ENCODE measurements at regions not wholly inside any gene's neighbourhood (a gene's known extent, or its start where the extent isn't known, plus 50 kb on each side); places are given as distances from the start of the nearest gene placed in this dataset.

- H3K4me3 ChIP-seq (ENCODE audit: insufficient read depth, low read length, poor library complexity, severe bottlenecking) = no peak overlapping the region
- H3K36me3 ChIP-seq (ENCODE audit: low read length) = no peaks in the 10 kb centered on the region
- H3F3A ChIP-seq (ENCODE audit: insufficient read depth) = no peaks in the 10 kb centered on the region
- no peak overlapping the region for H3K27ac ChIP-seq (ENCODE audit: low read depth, low read length)
- peak overlapping the region; percentile 15 for H2AFZ ChIP-seq (ENCODE audit: low read depth, low read length, severe bottlenecking)
- H3K27me3 ChIP-seq (ENCODE audit: low read length) = no peaks in the 10 kb centered on the region
- H3K4me2 ChIP-seq (ENCODE audit: low read depth, low read length, poor library complexity, severe bottlenecking) = no peak overlapping the region
- H3K9me3 ChIP-seq (ENCODE audit: insufficient read depth, low read length) = peaks cover 10% of the 10 kb centered on the region; the same call in 1 of the 2 replicates
- H3K9me2 ChIP-seq (replicated peaks; ENCODE audit: insufficient read depth, low read length) = no peaks in the 10 kb centered on the region
- H3K9ac ChIP-seq (ENCODE audit: low read length) = no peak overlapping the region
- no peaks in the 10 kb centered on the region for H4K20me1 ChIP-seq (ENCODE audit: low read depth, low read length)
- TF ChIP-seq EZH2phosphoT487 (conservative IDR thresholded peaks at IDR 0.05; ENCODE audit: low read length) = no peak
- no peak for TF ChIP-seq CTCF (IDR thresholded peaks at IDR 0.05; ENCODE audit: insufficient read depth, low read length, poor library complexity, severe bottlenecking)
- H3K79me2 ChIP-seq (ENCODE audit: insufficient read depth, low read length) = no peaks in the 10 kb centered on the region
Observed at GRCh38 chr13:64534302-64534701, 2695.8 kb downstream of the PCDH9 start.

GRCh38 chr13:64531400-64531799 lies 2698.7 kb downstream of the PCDH9 start:
- no peak overlapping the region for H3K27ac ChIP-seq (ENCODE audit: low read depth, low read length)
- H3K27me3 ChIP-seq (ENCODE audit: low read length) = no peaks in the 10 kb centered on the region
- no peaks in the 10 kb centered on the region for H4K20me1 ChIP-seq (ENCODE audit: low read depth, low read length)
- no peak for TF ChIP-seq CTCF (IDR thresholded peaks at IDR 0.05; ENCODE audit: insufficient read depth, low read length, poor library complexity, severe bottlenecking)
- no peak for TF ChIP-seq EZH2phosphoT487 (conservative IDR thresholded peaks at IDR 0.05; ENCODE audit: low read length)
- no peak overlapping the region for H3K4me2 ChIP-seq (ENCODE audit: low read depth, low read length, poor library complexity, severe bottlenecking)
- H3K79me2 ChIP-seq (ENCODE audit: insufficient read depth, low read length) = no peaks in the 10 kb centered on the region
- H3K9me2 ChIP-seq (replicated peaks; ENCODE audit: insufficient read depth, low read length) = no peaks in the 10 kb centered on the region
- H3K4me3 ChIP-seq (ENCODE audit: insufficient read depth, low read length, poor library complexity, severe bottlenecking) = no peak overlapping the region
- H2AFZ ChIP-seq (ENCODE audit: low read depth, low read length, severe bottlenecking) = peak overlapping the region; percentile 74
- H3F3A ChIP-seq (ENCODE audit: insufficient read depth) = no peaks in the 10 kb centered on the region
- no peak overlapping the region for H3K9ac ChIP-seq (ENCODE audit: low read length)
- H3K36me3 ChIP-seq (ENCODE audit: low read length) = no peaks in the 10 kb centered on the region; the same call in 1 of the 2 replicates
- H3K9me3 ChIP-seq (ENCODE audit: insufficient read depth, low read length) = peaks cover 10% of the 10 kb centered on the region; the same call in 1 of the 2 replicates

- no peak for TF ChIP-seq EZH2phosphoT487 (conservative IDR thresholded peaks at IDR 0.05; ENCODE audit: low read length)
- TF ChIP-seq CTCF (IDR thresholded peaks at IDR 0.05; ENCODE audit: insufficient read depth, low read length, poor library complexity, severe bottlenecking) = peak; percentile 35
- H3K36me3 ChIP-seq (ENCODE audit: low read length) = peaks cover 2% of the 10 kb centered on the region; the same call in 1 of the 2 replicates
- H3K9me2 ChIP-seq (replicated peaks; ENCODE audit: insufficient read depth, low read length) = no peaks in the 10 kb centered on the region
- no peak overlapping the region for H3K9ac ChIP-seq (ENCODE audit: low read length)
- H4K20me1 ChIP-seq (ENCODE audit: low read depth, low read length) = no peaks in the 10 kb centered on the region
- peak overlapping the region; percentile 80 for H2AFZ ChIP-seq (ENCODE audit: low read depth, low read length, severe bottlenecking)
- H3K4me2 ChIP-seq (ENCODE audit: low read depth, low read length, poor library complexity, severe bottlenecking) = no peak overlapping the region
- H3F3A ChIP-seq (ENCODE audit: insufficient read depth) = no peaks in the 10 kb centered on the region
- H3K79me2 ChIP-seq (ENCODE audit: insufficient read depth, low read length) = no peaks in the 10 kb centered on the region
- no peak overlapping the region for H3K27ac ChIP-seq (ENCODE audit: low read depth, low read length)
- H3K27me3 ChIP-seq (ENCODE audit: low read length) = no peaks in the 10 kb centered on the region
- no peak overlapping the region for H3K4me3 ChIP-seq (ENCODE audit: insufficient read depth, low read length, poor library complexity, severe bottlenecking)
- peaks cover 14% of the 10 kb centered on the region; the same call in 1 of the 2 replicates for H3K9me3 ChIP-seq (ENCODE audit: insufficient read depth, low read length)
Observed at GRCh38 chr13:64529874-64530485, 2700.2 kb downstream of the PCDH9 start.

All from SU-DHL-6 (cell line).